HL-60 (cell line): ENCODE measurements at regions not wholly inside any gene's neighbourhood (a gene's known extent, or its start where the extent isn't known, plus 50 kb on each side); places are given as distances from the start of the nearest gene placed in this dataset.

Experiments used
- DNase-seq, 2 experiments: peaks; one replicate each; pipeline ENCODE4 v3.0.0-alpha.2; 2010 to 2020; ENCODE audit warnings: low read depth in 1 of 2, low spot score in 1 of 2
- H3K27ac ChIP-seq: fragments of 250-450 bp; sonication (Bioruptor Pico); replicated peaks from 2 replicates; pipeline ENCODE4 v1.5.1; 2020; ENCODE audit warnings: mild to moderate bottlenecking, moderate library complexity
- H3K27me3 ChIP-seq: fragments of 250-450 bp; sonication (Bioruptor Pico); 2 replicates; pipeline ENCODE4 v1.5.1; 2021; ENCODE audit warnings: mild to moderate bottlenecking, moderate library complexity; ENCODE audit not compliant: insufficient read depth, poor library complexity, severe bottlenecking
- H3K4me3 ChIP-seq: replicated peaks from 2 replicates; pipeline ENCODE4 v1.5.1; 2011; ENCODE audit warnings: mild to moderate bottlenecking, control low read depth, low read length; ENCODE audit not compliant: insufficient read depth
- GABPA ChIP-seq: IDR thresholded peaks from 2 replicates; pipeline ENCODE4 v1.6.1; 2012; ENCODE audit warnings: low read depth
- POLR2AphosphoS5 ChIP-seq: IDR thresholded peaks from 2 replicates; pipeline ENCODE4 v1.6.1; 2012; ENCODE audit warnings: low read depth
- REST ChIP-seq: IDR thresholded peaks from 2 replicates; pipeline ENCODE4 v1.6.1; 2012; ENCODE audit warnings: low read depth; ENCODE audit not compliant: insufficient replicate concordance
- SPI1 ChIP-seq: IDR thresholded peaks from 2 replicates; pipeline ENCODE4 v1.6.1; 2012; ENCODE audit warnings: low read depth, mild to moderate bottlenecking, borderline replicate concordance
- TF ChIP-seq, protein P1 (sequence below): IDR thresholded peaks from one replicate; pipeline ENCODE4 v1.5.1; 2011; ENCODE audit warnings: low read length, control low read depth, inconsistent platforms; ENCODE audit not compliant: insufficient read depth

- TF ChIP-seq GABPA, result no peak
- TF ChIP-seq, protein P1, sequence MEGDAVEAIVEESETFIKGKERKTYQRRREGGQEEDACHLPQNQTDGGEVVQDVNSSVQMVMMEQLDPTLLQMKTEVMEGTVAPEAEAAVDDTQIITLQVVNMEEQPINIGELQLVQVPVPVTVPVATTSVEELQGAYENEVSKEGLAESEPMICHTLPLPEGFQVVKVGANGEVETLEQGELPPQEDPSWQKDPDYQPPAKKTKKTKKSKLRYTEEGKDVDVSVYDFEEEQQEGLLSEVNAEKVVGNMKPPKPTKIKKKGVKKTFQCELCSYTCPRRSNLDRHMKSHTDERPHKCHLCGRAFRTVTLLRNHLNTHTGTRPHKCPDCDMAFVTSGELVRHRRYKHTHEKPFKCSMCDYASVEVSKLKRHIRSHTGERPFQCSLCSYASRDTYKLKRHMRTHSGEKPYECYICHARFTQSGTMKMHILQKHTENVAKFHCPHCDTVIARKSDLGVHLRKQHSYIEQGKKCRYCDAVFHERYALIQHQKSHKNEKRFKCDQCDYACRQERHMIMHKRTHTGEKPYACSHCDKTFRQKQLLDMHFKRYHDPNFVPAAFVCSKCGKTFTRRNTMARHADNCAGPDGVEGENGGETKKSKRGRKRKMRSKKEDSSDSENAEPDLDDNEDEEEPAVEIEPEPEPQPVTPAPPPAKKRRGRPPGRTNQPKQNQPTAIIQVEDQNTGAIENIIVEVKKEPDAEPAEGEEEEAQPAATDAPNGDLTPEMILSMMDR, result no peak
- no peak for TF ChIP-seq SPI1
- no peak for TF ChIP-seq POLR2AphosphoS5
- TF ChIP-seq REST, result no peak
- no peak overlapping the region for H3K27ac ChIP-seq
- H3K4me3 ChIP-seq, result no peak overlapping the region
- no peak for DNase-seq
- no peaks in the 10 kb centered on the region for H3K27me3 ChIP-seq
Observed at GRCh38 chr4:138909587-138909986, 106.0 kb upstream of the NOCT start.

- H3K27ac ChIP-seq, result no peak overlapping the region
- no peak overlapping the region for H3K4me3 ChIP-seq
- H3K27me3 ChIP-seq, result no peaks in the 10 kb centered on the region
- TF ChIP-seq SPI1 (no peak), POLR2AphosphoS5 (no peak), REST (no peak), GABPA (no peak)
- TF ChIP-seq, protein P1, result no peak
- no peak for DNase-seq
Observed at GRCh38 chr4:138908134-138908533, 107.4 kb upstream of the NOCT start.

GRCh38 chr4:138907174-138907573 is 108.4 kb upstream of the NOCT start:
- no peak for TF ChIP-seq POLR2AphosphoS5
- TF ChIP-seq SPI1, result no peak
- TF ChIP-seq, protein P1, result no peak
- TF ChIP-seq REST, result no peak
- TF ChIP-seq GABPA, result no peak
- no peaks in the 10 kb centered on the region for H3K27me3 ChIP-seq
- no peak overlapping the region for H3K27ac ChIP-seq
- DNase-seq, result no peak
- no peak overlapping the region for H3K4me3 ChIP-seq
